ENCODE measurements at regions not wholly inside any gene's neighbourhood (a gene's known extent, or its start where the extent isn't known, plus 50 kb on each side); places are given as distances from the start of the nearest gene placed in this dataset.
A peak's percentile ranks its signal among the peaks of the same experiment; 100 is the strongest.

- DNase-seq: no peak
Measured at GRCh38 chr2:212596276-212596675, 57.7 kb upstream of the ERBB4 start.

- peak; percentile 2 for DNase-seq
Measured at GRCh38 chr2:212595036-212595654, 56.5 kb upstream of the ERBB4 start.

GRCh38 chr2:212592695-212593094 lies 54.1 kb upstream of the ERBB4 start:
- no peak for DNase-seq
